ENCODE measurements at regions not wholly inside any gene's neighbourhood (a gene's known extent, or its start where the extent isn't known, plus 50 kb on each side); places are given as distances from the start of the nearest gene placed in this dataset.

DNA sequence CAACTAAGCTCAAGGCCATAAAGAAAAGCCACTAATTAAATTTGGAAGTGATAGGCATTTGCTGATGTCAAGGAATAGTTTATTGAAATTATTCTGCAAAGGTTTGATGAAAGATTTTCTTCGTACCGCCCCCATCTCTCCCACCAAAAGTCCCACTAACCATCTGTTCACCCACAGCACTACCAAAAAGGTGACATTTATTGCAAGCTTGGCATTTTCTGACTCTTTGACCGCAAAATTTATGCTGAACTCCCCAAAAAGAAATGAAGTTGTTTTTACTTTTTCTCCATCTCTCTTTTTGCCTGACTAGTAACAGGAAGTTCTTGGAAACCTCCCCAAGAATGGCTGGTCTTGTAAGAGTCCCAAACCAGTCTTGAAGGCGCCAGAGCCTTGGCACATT lies 384.9 kb upstream of the SOX9 start:
- TF ChIP-seq EZH2 (IDR thresholded peaks at IDR 0.05; ENCODE audit: borderline replicate concordance, low read depth, low read length, poor library complexity, severe bottlenecking), result no peak
- TF ChIP-seq, protein P1, sequence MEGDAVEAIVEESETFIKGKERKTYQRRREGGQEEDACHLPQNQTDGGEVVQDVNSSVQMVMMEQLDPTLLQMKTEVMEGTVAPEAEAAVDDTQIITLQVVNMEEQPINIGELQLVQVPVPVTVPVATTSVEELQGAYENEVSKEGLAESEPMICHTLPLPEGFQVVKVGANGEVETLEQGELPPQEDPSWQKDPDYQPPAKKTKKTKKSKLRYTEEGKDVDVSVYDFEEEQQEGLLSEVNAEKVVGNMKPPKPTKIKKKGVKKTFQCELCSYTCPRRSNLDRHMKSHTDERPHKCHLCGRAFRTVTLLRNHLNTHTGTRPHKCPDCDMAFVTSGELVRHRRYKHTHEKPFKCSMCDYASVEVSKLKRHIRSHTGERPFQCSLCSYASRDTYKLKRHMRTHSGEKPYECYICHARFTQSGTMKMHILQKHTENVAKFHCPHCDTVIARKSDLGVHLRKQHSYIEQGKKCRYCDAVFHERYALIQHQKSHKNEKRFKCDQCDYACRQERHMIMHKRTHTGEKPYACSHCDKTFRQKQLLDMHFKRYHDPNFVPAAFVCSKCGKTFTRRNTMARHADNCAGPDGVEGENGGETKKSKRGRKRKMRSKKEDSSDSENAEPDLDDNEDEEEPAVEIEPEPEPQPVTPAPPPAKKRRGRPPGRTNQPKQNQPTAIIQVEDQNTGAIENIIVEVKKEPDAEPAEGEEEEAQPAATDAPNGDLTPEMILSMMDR (conservative IDR thresholded peaks at IDR 0.05; ENCODE audit: low read depth, low read length), result no peak
- ChIA-PET POLR2A (ENCODE audit: low non-redundant PET) (no interaction called here), CTCF (no interaction called here)
- Histone ChIP-seq H3K4me1 (ENCODE audit: insufficient read depth, low read length, poor library complexity, severe bottlenecking) (no peaks in the 10 kb centered on the region), H3K36me3 (ENCODE audit: insufficient read depth, low read length, poor library complexity, severe bottlenecking) (no peaks in the 10 kb centered on the region), H3K27me3 (replicated peaks; ENCODE audit: insufficient read depth, low read depth, low read length, poor library complexity) (no peaks in the 10 kb centered on the region), H3K27ac (ENCODE audit: low read depth, low read length, poor library complexity, severe bottlenecking) (no peak overlapping the region), H3K9me3 (ENCODE audit: low read depth, low read length, poor library complexity, severe bottlenecking) (no peaks in the 10 kb centered on the region), H3K4me3 (ENCODE audit: low read depth, low read length, poor library complexity, severe bottlenecking) (no peak overlapping the region)
- intact Hi-C loops (cut with micrococcal nuclease; ENCODE audit: unreplicated experiment), result no loop called here
- BruUV-seq (replicated peaks), result no TSS peak
- DNase-seq (ENCODE audit: low spot score), result no peak

DNA sequence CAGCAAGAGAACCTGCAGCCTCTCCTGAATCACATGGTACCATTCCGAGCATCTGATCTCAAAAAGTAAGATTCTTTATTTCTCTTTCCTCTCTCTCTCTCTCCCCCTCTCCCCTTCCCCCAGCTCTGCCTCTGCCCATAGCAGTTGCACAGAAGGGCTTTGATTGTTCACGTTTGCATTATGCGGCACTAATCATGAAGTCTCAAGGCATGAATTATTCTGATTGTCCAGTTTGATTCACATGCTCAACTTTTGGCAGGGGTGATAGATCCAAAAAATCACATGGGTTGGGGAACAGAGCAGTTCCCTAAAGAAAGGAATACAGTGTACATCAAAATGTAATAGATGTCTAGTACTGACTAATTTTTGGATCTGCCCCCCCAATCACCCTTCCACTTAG lies 380.0 kb upstream of the SOX9 start:
- no peaks in the 10 kb centered on the region for H3K27me3 ChIP-seq (replicated peaks; ENCODE audit: insufficient read depth, low read depth, low read length, poor library complexity)

DNA sequence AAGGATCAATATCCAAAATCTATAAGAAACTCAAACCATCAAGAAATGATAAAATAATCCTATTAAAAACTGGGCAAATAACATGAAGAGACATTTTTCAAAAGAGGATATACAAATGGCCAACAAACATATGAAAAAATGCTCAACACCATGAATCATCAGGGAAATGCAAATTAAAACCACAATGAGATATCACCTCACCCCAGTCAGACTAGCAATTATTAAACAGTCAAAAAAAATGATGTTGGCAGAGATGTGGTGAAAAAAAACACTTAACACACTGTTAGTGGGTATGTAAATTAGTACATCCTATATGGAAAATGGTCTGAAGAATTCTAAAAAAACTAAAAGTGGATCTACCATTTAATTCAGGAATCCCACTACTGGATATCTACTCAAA lies 379.0 kb upstream of the SOX9 start:
- no TSS peak for BruUV-seq (replicated peaks)
- H3K27me3 ChIP-seq (replicated peaks; ENCODE audit: insufficient read depth, low read depth, low read length, poor library complexity), result no peaks in the 10 kb centered on the region
- no peaks in the 10 kb centered on the region for H3K4me1 ChIP-seq (ENCODE audit: insufficient read depth, low read length, poor library complexity, severe bottlenecking)
- no peak for DNase-seq (ENCODE audit: low spot score)
- TF ChIP-seq EZH2 (IDR thresholded peaks at IDR 0.05; ENCODE audit: borderline replicate concordance, low read depth, low read length, poor library complexity, severe bottlenecking), result no peak
- TF ChIP-seq, protein P1 (conservative IDR thresholded peaks at IDR 0.05; ENCODE audit: low read depth, low read length), result no peak
- H3K9me3 ChIP-seq (ENCODE audit: low read depth, low read length, poor library complexity, severe bottlenecking), result no peaks in the 10 kb centered on the region
- POLR2A ChIA-PET (ENCODE audit: low non-redundant PET), result no interaction called here
- no peak overlapping the region for H3K4me3 ChIP-seq (ENCODE audit: low read depth, low read length, poor library complexity, severe bottlenecking)
- CTCF ChIA-PET, result no interaction called here
- intact Hi-C loops (cut with micrococcal nuclease; ENCODE audit: unreplicated experiment), result no loop called here
- no peak overlapping the region for H3K27ac ChIP-seq (ENCODE audit: low read depth, low read length, poor library complexity, severe bottlenecking)
- no peaks in the 10 kb centered on the region for H3K36me3 ChIP-seq (ENCODE audit: insufficient read depth, low read length, poor library complexity, severe bottlenecking)

More for the DNA sequence above, 380.0 kb upstream of the SOX9 start:
- Histone ChIP-seq H3K9me3 (ENCODE audit: low read depth, low read length, poor library complexity, severe bottlenecking) (no peaks in the 10 kb centered on the region), H3K27ac (ENCODE audit: low read depth, low read length, poor library complexity, severe bottlenecking) (no peak overlapping the region), H3K4me3 (ENCODE audit: low read depth, low read length, poor library complexity, severe bottlenecking) (no peak overlapping the region), H3K36me3 (ENCODE audit: insufficient read depth, low read length, poor library complexity, severe bottlenecking) (no peaks in the 10 kb centered on the region), H3K4me1 (ENCODE audit: insufficient read depth, low read length, poor library complexity, severe bottlenecking) (no peaks in the 10 kb centered on the region)
- ChIA-PET CTCF (no interaction called here), POLR2A (ENCODE audit: low non-redundant PET) (no interaction called here)
- intact Hi-C loops (cut with micrococcal nuclease; ENCODE audit: unreplicated experiment), result no loop called here
- BruUV-seq (replicated peaks), result no TSS peak
- DNase-seq (ENCODE audit: low spot score), result no peak
- TF ChIP-seq EZH2 (IDR thresholded peaks at IDR 0.05; ENCODE audit: borderline replicate concordance, low read depth, low read length, poor library complexity, severe bottlenecking), result no peak
- TF ChIP-seq, protein P1 (conservative IDR thresholded peaks at IDR 0.05; ENCODE audit: low read depth, low read length), result no peak
